ENCODE measurements at regions not wholly inside any gene's neighbourhood (a gene's known extent, or its start where the extent isn't known, plus 50 kb on each side); places are given as distances from the start of the nearest gene placed in this dataset.

DNA sequence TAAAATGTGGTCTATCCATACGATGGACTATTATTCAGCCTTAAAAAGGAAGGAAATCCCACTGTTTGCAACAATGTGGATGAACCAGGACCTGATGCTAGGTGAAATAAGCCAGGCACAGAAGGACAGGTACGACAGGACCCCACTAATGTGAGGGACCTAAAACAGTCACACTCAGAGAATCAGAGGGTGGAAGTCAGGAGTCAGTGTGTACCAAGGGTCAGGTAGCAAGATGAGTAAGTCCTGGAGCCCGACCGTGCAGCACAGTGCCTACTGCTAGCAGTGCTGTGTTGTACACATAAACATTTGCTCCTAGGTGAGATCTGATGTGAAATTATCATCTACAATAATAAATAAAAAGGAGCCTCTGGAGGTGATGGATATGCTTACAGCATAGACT is 322.3 kb downstream of the GLRX3 start:
- H3K9me3 Mint-ChIP-seq: peaks cover 8% of the 10 kb centered on the region
- H3K36me3 Mint-ChIP-seq (ENCODE audit: low read depth): no peaks in the 10 kb centered on the region
- no peaks in the 10 kb centered on the region for H3K27me3 Mint-ChIP-seq
- intact Hi-C loops (cut with micrococcal nuclease): no loop called here
- H3K27ac Mint-ChIP-seq: no peak overlapping the region
- H3K4me3 Mint-ChIP-seq: no peak overlapping the region
- H3K4me1 Mint-ChIP-seq (ENCODE audit: low read depth): no peaks in the 10 kb centered on the region

DNA sequence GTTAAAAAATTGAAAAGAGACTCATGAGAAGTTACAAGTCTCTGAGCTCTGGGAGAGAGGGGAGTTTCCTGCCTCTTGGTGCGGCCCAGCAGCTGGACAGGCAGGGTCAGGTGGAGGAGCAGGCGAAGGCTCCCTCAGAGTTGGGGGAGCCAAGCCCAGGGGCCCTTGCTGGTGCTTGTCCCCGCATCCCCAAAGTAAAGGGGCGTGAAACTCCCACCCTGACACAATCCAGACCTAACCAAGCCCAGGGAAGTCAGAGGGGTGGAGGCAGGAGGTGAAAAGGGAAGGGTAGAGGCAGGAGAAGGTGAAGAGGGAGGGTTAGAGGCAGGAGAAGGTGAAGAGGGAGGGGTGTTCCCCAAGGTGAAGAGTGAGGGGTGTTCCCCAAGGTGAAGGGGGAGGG is 322.8 kb downstream of the GLRX3 start:
- Mint-ChIP-seq H3K27ac (no peak overlapping the region), H3K4me1 (ENCODE audit: low read depth) (no peaks in the 10 kb centered on the region), H3K27me3 (no peaks in the 10 kb centered on the region), H3K4me3 (no peak overlapping the region), H3K9me3 (peaks cover 12% of the 10 kb centered on the region), H3K36me3 (ENCODE audit: low read depth) (no peaks in the 10 kb centered on the region)
- intact Hi-C loops (cut with micrococcal nuclease): no loop called here

DNA sequence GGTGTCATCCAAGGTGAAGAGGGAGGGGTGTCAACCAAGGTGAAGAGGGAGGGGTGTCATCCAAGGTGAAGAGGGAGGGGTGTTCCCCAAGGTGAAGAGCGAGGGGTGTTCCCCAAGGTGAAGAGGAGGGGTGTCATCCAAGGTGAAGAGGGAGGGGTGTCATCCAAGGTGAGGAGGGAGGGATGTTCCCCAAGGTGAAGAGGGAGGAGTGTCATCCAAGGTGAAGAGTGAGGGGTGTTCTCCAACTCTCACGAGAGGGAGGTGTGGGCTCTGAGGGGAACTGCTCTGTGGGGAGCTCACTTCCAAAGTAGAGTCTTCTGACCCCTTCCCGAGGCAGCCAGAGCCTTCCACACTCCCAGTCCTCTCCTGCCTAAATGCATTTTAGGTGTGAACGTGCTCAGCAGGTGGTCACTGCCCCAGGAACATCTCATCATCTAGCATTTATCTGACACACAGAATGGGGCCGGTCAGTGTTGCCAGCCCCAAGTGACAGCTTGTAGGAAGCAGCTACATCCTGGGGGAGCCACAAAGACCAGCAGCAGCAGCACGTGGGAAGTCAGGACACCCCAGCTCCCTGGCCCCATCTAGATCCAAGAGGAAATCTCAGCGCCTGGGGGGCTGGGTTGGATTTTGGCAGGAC is 323.8 kb downstream of the GLRX3 start:
- Mint-ChIP-seq H3K27me3 (no peaks in the 10 kb centered on the region), H3K4me3 (no peak overlapping the region), H3K9me3 (peaks cover 15% of the 10 kb centered on the region), H3K4me1 (ENCODE audit: low read depth) (no peaks in the 10 kb centered on the region), H3K27ac (no peak overlapping the region), H3K36me3 (ENCODE audit: low read depth) (no peaks in the 10 kb centered on the region)
- intact Hi-C loops (cut with micrococcal nuclease): no loop called here

- intact Hi-C loops (cut with micrococcal nuclease): no loop called here
- H3K27ac Mint-ChIP-seq: no peak overlapping the region
- no peaks in the 10 kb centered on the region for H3K27me3 Mint-ChIP-seq
- peaks cover 16% of the 10 kb centered on the region for H3K9me3 Mint-ChIP-seq
- H3K4me1 Mint-ChIP-seq (ENCODE audit: low read depth): no peaks in the 10 kb centered on the region
- H3K36me3 Mint-ChIP-seq (ENCODE audit: low read depth): no peaks in the 10 kb centered on the region
- no peak overlapping the region for H3K4me3 Mint-ChIP-seq
These were observed 325.4 kb downstream of the GLRX3 start for GRCh38 chr10:130461631-130462030.

DNA sequence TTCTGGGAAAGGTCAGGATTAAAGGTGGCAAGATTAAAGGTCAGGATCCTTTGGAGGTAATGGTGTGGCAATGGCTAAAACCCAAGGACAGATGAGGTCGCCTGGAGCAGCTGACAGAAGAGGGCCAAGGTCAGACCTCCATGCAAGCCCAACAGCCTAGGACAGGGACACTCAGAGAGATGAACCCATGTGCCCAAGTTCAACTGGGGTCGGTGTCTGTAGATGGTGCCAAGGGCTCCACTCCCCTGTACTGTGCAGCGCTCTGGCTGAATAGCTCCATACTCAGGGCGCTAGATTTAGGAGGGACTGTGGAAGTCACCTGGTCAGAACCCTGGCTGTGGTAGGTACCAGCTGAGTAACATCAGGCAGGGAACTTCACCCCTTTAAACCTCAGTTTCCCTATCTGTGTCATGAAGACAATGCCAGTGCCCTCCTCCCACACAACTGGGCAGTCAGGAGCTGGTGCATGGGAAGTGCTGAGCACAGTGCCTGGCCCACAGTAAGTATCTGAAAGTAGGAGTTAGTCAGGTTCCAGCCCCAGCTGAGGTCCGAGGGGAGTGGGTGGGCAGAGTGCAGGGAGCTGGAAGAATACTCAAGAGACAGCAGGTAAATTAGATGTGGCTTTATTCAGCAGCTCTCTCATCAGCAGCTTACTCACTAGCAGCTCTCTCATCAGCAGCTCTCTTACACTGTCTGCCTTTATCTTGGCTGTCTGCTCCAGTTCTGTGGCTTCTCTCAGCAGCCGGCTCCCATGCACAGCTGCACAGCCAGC is 327.1 kb downstream of the GLRX3 start:
- H3K4me1 Mint-ChIP-seq (ENCODE audit: low read depth): no peaks in the 10 kb centered on the region
- H3K4me3 Mint-ChIP-seq: no peak overlapping the region
- intact Hi-C loops (cut with micrococcal nuclease): no loop called here
- no peaks in the 10 kb centered on the region for H3K36me3 Mint-ChIP-seq (ENCODE audit: low read depth)
- no peaks in the 10 kb centered on the region for H3K27me3 Mint-ChIP-seq
- no peak overlapping the region for H3K27ac Mint-ChIP-seq
- H3K9me3 Mint-ChIP-seq: peaks cover 26% of the 10 kb centered on the region

- Mint-ChIP-seq H3K27me3 (no peaks in the 10 kb centered on the region), H3K36me3 (ENCODE audit: low read depth) (no peaks in the 10 kb centered on the region), H3K9me3 (peaks cover 31% of the 10 kb centered on the region), H3K27ac (no peak overlapping the region), H3K4me3 (no peak overlapping the region), H3K4me1 (ENCODE audit: low read depth) (no peaks in the 10 kb centered on the region)
- intact Hi-C loops (cut with micrococcal nuclease): no loop called here
These were observed 327.7 kb downstream of the GLRX3 start for GRCh38 chr10:130463876-130464364.

- no peaks in the 10 kb centered on the region for H3K27me3 Mint-ChIP-seq
- H3K9me3 Mint-ChIP-seq: peaks cover 35% of the 10 kb centered on the region
These were observed 328.2 kb downstream of the GLRX3 start for GRCh38 chr10:130464426-130464825.

GRCh38 chr10:130466271-130466997 is 330.2 kb downstream of the GLRX3 start:
- Mint-ChIP-seq H3K4me1 (ENCODE audit: low read depth) (no peaks in the 10 kb centered on the region), H3K36me3 (ENCODE audit: low read depth) (no peaks in the 10 kb centered on the region), H3K4me3 (no peak overlapping the region), H3K27ac (no peak overlapping the region), H3K27me3 (no peaks in the 10 kb centered on the region), H3K9me3 (peaks cover 32% of the 10 kb centered on the region)
- intact Hi-C loops (cut with micrococcal nuclease): no loop called here

More at GRCh38 chr10:130464426-130464825, 328.2 kb downstream of the GLRX3 start:
- intact Hi-C loops (cut with micrococcal nuclease): no loop called here
- Mint-ChIP-seq H3K36me3 (ENCODE audit: low read depth) (no peaks in the 10 kb centered on the region), H3K4me1 (ENCODE audit: low read depth) (no peaks in the 10 kb centered on the region), H3K27ac (no peak overlapping the region), H3K4me3 (no peak overlapping the region)

- intact Hi-C loops (cut with micrococcal nuclease): no loop called here
- Mint-ChIP-seq H3K4me3 (no peak overlapping the region), H3K27ac (no peak overlapping the region), H3K4me1 (ENCODE audit: low read depth) (no peaks in the 10 kb centered on the region), H3K27me3 (no peaks in the 10 kb centered on the region), H3K36me3 (ENCODE audit: low read depth) (no peaks in the 10 kb centered on the region), H3K9me3 (peaks cover 25% of the 10 kb centered on the region)
These were observed 334.1 kb downstream of the GLRX3 start for GRCh38 chr10:130470286-130470685.

- intact Hi-C loops (cut with micrococcal nuclease): no loop called here
- H3K27me3 Mint-ChIP-seq: no peaks in the 10 kb centered on the region
These were observed 334.8 kb downstream of the GLRX3 start for GRCh38 chr10:130470973-130471372.

GRCh38 chr10:130471486-130471885 is 335.3 kb downstream of the GLRX3 start:
- Mint-ChIP-seq H3K36me3 (ENCODE audit: low read depth) (no peaks in the 10 kb centered on the region), H3K4me3 (no peak overlapping the region), H3K27ac (no peak overlapping the region), H3K4me1 (ENCODE audit: low read depth) (no peaks in the 10 kb centered on the region), H3K9me3 (peaks cover 25% of the 10 kb centered on the region), H3K27me3 (no peaks in the 10 kb centered on the region)
- intact Hi-C loops (cut with micrococcal nuclease): no loop called here

More at GRCh38 chr10:130470973-130471372, 334.8 kb downstream of the GLRX3 start:
- H3K9me3 Mint-ChIP-seq: peaks cover 25% of the 10 kb centered on the region
- H3K4me3 Mint-ChIP-seq: no peak overlapping the region
- H3K27ac Mint-ChIP-seq: no peak overlapping the region
- H3K36me3 Mint-ChIP-seq (ENCODE audit: low read depth): no peaks in the 10 kb centered on the region
- H3K4me1 Mint-ChIP-seq (ENCODE audit: low read depth): no peaks in the 10 kb centered on the region

GRCh38 chr10:130472236-130472635 is 336.0 kb downstream of the GLRX3 start:
- no peaks in the 10 kb centered on the region for H3K27me3 Mint-ChIP-seq
- no peaks in the 10 kb centered on the region for H3K4me1 Mint-ChIP-seq (ENCODE audit: low read depth)
- peaks cover 19% of the 10 kb centered on the region for H3K9me3 Mint-ChIP-seq
- no peak overlapping the region for H3K4me3 Mint-ChIP-seq
- H3K27ac Mint-ChIP-seq: no peak overlapping the region
- no peaks in the 10 kb centered on the region for H3K36me3 Mint-ChIP-seq (ENCODE audit: low read depth)
- intact Hi-C loops (cut with micrococcal nuclease): no loop called here

DNA sequence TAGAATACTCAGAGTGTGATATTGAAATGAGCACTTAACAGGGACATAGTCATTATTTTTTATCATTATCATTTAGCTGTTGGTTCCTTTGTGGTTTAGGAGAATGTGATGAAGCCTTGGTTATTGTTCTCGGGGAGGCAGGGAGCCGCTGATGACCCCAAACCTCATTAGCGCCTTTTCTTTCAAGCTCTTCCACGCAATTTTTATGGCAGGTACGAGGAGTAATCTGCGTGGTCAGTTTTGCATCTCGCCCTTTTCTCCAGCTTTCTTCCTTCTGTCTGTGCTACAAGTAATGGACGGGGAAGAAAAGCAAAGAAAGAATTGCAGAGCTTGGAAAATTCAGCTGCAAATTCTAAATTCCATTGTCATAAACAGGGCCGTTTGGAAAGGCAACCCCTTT is 338.4 kb downstream of the GLRX3 start:
- Mint-ChIP-seq H3K9me3 (peaks cover 3% of the 10 kb centered on the region), H3K27me3 (no peaks in the 10 kb centered on the region), H3K27ac (no peak overlapping the region), H3K4me3 (no peak overlapping the region), H3K4me1 (ENCODE audit: low read depth) (no peaks in the 10 kb centered on the region), H3K36me3 (ENCODE audit: low read depth) (no peaks in the 10 kb centered on the region)
- intact Hi-C loops (cut with micrococcal nuclease): no loop called here

- no peaks in the 10 kb centered on the region for H3K36me3 Mint-ChIP-seq (ENCODE audit: low read depth)
- no peaks in the 10 kb centered on the region for H3K9me3 Mint-ChIP-seq
- H3K4me3 Mint-ChIP-seq: no peak overlapping the region
- H3K4me1 Mint-ChIP-seq (ENCODE audit: low read depth): no peaks in the 10 kb centered on the region
- H3K27ac Mint-ChIP-seq: no peak overlapping the region
- H3K27me3 Mint-ChIP-seq: no peaks in the 10 kb centered on the region
- intact Hi-C loops (cut with micrococcal nuclease): no loop called here
These were observed 341.2 kb downstream of the GLRX3 start for GRCh38 chr10:130477360-130477759.

Data from dendritic cell treated with granulocyte-macrophage colony-stimulating factor and Interleukin-4, amounts not matched to agents 40 ng/mL and 50 ng/mL, for 4 days (primary cell).